NCI-H524 (cell line): ENCODE measurements at regions not wholly inside any gene's neighbourhood (a gene's known extent, or its start where the extent isn't known, plus 50 kb on each side); places are given as distances from the start of the nearest gene placed in this dataset.
"Not testable (repeated sequence)": the region's sequence is repeated elsewhere in the genome, so short reads cannot be mapped to it uniquely, and the experiment has no call there.

Experiments used
- DNase-seq, 2 experiments: peaks; one replicate each; lab custom pipeline; 2025; lab: John Stamatoyannopoulos, UW

DNA sequence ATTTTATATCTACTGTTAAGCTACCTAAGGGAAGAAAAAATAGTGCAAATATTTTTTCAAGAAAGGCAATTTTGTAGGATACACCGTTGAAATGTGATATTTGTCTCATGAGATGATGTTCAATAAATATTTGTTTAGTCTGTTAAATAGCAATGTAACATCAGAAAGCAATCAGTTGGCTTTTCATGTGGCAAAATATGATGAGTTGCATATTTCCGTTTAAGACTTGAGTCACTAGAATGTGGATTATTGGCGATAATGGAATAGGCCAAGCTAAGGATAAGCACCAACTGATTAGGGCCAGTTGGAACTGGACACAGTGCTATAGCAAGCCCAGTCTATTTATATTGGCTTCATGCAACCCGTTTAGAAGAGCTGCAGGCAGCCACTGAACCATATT is 250.4 kb upstream of the SLC16A7 start:
- DNase-seq, result no peak

DNA sequence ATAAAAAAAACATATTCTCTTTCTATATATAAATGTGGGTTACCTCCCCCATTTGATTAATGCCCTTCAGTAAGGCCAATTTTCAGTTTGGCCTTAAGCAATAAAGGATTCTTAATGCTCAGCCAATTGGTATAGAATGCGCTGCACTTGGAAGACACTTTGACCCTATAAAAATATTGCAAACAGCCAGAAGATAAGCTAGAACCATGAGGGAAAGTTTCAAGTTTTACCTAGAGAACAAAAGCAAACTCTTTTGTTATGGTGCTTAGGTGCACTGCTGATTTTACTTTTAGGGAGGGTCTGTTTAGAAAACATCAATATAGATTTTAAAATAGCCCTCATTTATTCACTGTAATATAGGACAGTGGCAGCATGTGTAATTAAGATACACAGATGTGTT is 251.6 kb upstream of the SLC16A7 start:
- no peak for DNase-seq

DNA sequence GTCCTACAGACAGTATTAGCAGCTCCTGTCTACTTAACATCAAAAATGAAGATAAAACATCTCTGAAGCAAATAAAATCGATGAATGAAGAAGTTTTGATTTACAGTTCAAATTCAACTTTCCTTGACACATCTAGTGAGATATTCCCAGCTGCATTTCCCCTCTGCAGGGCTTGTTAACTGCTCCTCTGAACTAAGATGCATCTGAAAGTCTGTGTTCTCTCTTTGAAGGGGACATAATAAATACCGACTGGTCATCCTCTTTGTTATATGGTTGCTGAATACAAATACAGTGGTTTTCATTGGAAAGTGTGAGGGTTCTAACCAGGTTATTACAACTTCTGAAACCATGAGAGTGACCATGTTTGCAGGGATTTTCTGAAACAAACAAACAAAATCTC is 266.4 kb upstream of the SLC16A7 start:
- DNase-seq, result no peak

DNA sequence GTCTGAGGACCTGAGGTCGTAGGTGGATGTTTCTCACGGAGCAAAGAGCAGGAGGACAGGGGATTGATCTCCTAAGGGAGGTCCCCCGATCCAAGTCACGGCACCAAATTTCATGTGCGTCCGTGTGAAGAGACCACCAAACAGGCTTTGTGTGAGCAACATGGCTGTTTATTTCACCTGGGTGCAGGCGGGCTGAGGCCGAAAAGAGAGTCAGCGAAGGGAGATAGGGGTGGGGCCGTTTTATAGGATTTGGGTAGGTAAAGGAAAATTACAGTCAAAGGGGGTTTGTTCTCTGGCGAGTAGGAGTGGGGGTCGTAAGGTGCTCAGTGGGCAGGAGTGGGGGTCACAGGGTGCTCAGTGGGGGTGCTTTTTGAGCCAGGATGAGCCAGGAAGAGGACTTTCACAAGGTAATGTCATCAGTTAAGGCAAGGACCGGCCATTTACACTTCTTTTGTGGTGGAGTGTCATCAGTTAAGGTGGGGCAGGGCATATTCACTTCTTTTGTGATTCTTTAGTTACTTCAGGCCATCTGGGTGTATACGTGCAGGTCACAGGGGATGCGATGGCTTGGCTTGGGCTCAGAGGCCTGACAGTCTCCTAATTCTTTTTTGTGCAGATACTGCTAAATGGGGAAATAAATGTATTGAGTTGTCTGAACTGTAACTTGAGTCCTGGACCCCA is 267.3 kb upstream of the SLC16A7 start:
- DNase-seq, result not testable (repeated sequence)

DNA sequence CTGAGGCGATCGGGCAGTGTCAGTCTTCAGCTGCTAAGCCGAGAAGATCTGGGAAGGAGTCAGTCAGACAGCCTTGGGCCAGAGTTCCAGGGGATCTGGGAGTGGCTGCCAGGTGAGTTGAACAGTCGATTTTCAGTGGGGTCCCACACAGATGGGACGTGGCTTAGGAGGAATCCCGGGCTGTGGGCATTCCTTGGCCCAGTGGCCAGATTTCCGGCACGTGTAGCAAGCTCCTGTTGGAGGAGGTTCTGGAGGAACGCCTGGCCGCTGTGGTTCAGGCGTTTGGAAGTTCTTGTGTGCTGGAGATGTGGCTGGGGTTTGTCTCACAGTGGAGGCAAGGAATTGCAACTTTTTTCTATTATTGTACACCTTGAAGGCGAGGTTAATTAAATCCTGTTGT is 269.4 kb upstream of the SLC16A7 start:
- not testable (repeated sequence) for DNase-seq

DNA sequence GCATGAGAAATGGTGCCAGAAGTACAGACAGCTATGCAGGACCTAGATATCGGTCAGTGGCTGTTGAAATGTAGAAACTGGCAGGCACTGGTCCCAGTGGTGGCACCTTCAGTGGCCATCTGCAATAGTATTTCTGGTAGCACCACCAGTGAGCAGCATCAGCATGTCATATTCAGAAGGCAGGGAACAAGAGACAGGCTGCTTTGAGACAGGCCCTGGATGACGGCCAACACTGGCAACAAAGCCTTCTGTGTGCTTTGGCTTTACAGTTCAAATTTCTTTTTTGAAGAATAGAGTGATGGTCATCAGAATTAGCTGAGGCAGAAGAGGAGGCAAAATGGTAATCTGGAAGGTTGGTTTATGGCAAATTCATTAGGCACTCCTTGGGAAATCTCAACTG is 273.4 kb upstream of the SLC16A7 start:
- DNase-seq, result peak in 1 of 2 experiments; percentile 1

DNA sequence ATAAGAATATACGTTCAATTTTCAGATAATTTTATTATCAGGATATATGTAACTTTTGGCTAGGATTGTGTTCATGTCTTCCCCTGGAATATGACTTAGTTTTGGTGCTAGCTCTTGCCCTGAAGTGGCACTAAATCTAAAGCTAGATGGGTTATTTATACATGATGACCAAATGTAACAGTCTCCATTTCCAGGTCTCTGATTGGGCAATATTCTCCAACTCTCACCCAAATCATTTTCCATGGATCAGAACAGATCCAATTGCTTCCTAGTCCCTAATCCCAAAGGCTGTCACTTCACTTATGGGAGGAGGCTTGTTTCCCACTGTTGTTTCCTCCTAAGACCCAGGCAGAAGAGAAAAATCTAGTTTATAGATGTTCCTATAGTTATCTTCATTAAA is 274.6 kb upstream of the SLC16A7 start:
- no peak for DNase-seq

GRCh38 chr12:59320112-59320511 is 275.7 kb upstream of the SLC16A7 start:
- no peak for DNase-seq

- no peak for DNase-seq
These were observed 276.9 kb upstream of the SLC16A7 start for GRCh38 chr12:59318940-59319339.

DNA sequence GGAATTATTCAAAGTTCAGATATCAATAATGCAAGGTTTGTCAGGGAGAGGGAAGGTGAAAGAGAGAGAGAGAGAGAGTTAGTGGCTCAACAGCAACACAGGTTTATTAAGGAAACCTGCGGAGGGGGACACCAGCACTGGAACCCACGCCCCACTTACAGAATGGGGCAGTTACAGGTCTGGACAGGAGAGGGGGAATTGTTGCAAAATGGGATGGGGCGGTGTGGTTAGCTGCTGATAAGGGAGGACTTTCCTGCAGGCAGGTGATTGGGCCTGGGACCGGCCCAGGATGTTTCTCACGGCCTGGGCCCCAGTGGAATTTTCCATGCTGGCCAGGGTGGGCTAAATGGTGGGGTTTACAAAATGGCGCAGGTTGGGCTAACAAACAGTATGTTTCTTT is 278.2 kb upstream of the SLC16A7 start:
- DNase-seq, result no peak

GRCh38 chr12:59316938-59317337 is 278.9 kb upstream of the SLC16A7 start:
- no peak for DNase-seq

GRCh38 chr12:59316354-59316753 is 279.5 kb upstream of the SLC16A7 start:
- DNase-seq, result not testable (repeated sequence)

- no peak for DNase-seq
These were observed 281.6 kb upstream of the SLC16A7 start for GRCh38 chr12:59314209-59314608.

GRCh38 chr12:59304077-59304721 is 291.6 kb upstream of the SLC16A7 start:
- DNase-seq, result no peak

DNA sequence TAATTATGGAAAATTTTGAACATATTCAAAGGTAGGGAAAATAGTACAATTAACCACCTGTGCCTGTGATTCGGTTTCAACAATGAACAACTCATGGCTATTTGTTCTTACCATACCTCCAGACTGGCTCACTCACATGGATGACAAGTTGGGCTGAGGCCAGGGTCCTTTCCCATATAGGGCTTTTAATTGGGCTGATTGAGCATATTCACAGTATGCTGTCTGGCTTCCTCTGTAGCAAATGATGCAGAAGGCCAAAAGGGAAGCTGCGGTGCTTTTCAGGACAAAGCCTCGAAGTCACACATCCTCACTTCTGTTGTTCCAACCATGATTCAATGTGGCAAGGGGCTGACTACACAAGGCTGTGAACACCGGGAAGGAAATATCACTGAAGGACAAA is 297.5 kb upstream of the SLC16A7 start:
- no peak for DNase-seq

GRCh38 chr12:59294221-59294620 is 301.6 kb upstream of the SLC16A7 start:
- DNase-seq, result peak; percentile 12 to 66

- DNase-seq, result no peak
These were observed 312.8 kb upstream of the SLC16A7 start for GRCh38 chr12:59282999-59283398.

DNA sequence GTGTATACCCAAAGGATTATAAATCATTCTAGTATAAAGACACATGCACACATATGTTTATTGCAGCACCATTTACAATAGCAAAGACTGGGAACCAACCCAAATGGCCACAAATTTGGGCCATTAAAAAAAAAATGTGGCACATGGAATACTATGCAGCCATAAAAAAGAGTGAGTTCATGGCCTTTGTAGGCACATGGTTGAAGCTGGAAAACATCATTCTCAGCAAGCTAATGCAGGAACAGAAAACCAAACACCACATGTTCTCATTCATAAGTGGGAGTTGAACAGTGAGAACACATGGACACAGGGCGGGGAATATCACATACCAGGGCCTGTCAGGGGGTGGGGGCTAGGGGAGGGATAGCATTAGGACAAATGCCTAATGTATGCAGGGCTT is 322.3 kb upstream of the SLC16A7 start:
- DNase-seq, result not testable (repeated sequence)

- DNase-seq, result no peak
These were observed 327.5 kb upstream of the SLC16A7 start for GRCh38 chr12:59268295-59268809.

DNA sequence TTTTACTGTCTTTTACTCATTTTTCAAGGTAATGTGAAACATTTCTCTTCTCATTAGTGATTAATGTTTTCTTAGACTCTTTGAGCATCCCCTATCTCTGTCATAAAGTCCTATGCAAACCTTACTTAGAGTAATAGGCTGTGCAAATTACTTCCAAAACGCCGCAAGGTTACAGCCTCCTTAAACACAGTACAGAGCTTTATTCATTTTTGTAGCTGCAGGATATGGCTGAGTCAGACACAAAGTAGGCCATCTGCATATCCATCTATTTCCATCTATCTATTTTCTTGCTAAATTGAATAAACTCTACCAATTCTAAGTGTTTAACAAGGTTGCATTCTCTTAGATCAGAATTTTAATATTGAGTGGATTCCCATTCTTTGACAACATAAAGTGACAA is 335.6 kb upstream of the SLC16A7 start:
- no peak for DNase-seq

GRCh38 chr12:59252731-59253130 is 332.4 kb upstream of the LRIG3 start:
- DNase-seq, result no peak

GRCh38 chr12:59250766-59251165 is 330.5 kb upstream of the LRIG3 start:
- DNase-seq, result no peak

DNA sequence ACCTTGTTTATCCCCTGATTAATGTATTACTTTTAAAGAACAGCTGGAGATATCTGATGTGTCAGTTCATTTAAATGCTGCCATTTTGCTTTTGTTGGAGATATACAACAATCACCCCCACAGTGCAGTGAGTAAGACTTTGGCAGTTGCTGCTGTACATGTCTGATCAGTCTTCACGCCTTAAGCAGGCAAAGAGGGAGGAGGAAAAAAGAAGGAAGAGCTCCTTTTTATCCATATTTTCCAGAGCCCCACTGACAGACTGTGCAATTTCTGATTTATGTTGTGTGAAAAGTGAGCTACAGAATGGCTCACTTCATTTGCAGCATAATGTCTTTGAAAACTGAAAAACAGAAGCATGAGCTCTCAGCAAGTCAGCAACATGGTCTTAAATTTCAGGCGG is 319.7 kb upstream of the LRIG3 start:
- DNase-seq, result no peak

- DNase-seq, result no peak
These were observed 314.1 kb upstream of the LRIG3 start for GRCh38 chr12:59234391-59234790.
